ENCODE measurements at regions not wholly inside any gene's neighbourhood (a gene's known extent, or its start where the extent isn't known, plus 50 kb on each side); places are given as distances from the start of the nearest gene placed in this dataset.

GRCh38 chr14:98412431-98412830 lies 859.6 kb downstream of the BCL11B start (continued):
- TF ChIP-seq HMGXB4 (CRISPR knock-in tag; IDR thresholded peaks at IDR 0.05), result no peak
- no peak for TF ChIP-seq ERG (CRISPR knock-in tag; IDR thresholded peaks at IDR 0.05)
- no peak for TF ChIP-seq TCF7 (CRISPR knock-in tag; IDR thresholded peaks at IDR 0.05; ENCODE audit: low read depth)
- TF ChIP-seq PRRX2 (CRISPR knock-in tag; IDR thresholded peaks at IDR 0.05), result no peak
- TF ChIP-seq ZNF121 (CRISPR knock-in tag; IDR thresholded peaks at IDR 0.05), result no peak
- no peak for TF ChIP-seq MLX (CRISPR knock-in tag; IDR thresholded peaks at IDR 0.05)
- TF ChIP-seq KAT7 (CRISPR knock-in tag; IDR thresholded peaks at IDR 0.05; ENCODE audit: borderline replicate concordance), result no peak
- TF ChIP-seq ZNF512 (CRISPR knock-in tag; IDR thresholded peaks at IDR 0.05; ENCODE audit: borderline replicate concordance), result no peak
- no peak for TF ChIP-seq AR (CRISPR knock-in tag; IDR thresholded peaks at IDR 0.05)

- ChIA-PET CTCF (no interaction called here), POLR2A (no interaction called here)
- Mint-ChIP-seq H3K27me3 (ENCODE audit: low read depth) (no peaks in the 10 kb centered on the region), H3K4me3 (no peak overlapping the region), H3K27ac (no peak overlapping the region), H3K36me3 (no peaks in the 10 kb centered on the region), H3K4me1 (peaks cover 10% of the 10 kb centered on the region), H3K9me3 (peaks cover 3% of the 10 kb centered on the region; the same call in 1 of the 2 replicates)
- ATAC-seq (no peak), DNase-seq (ENCODE audit: low spot score) (no peak)
- no peak for TF ChIP-seq ZNF425 (CRISPR knock-in tag; conservative IDR thresholded peaks at IDR 0.05)
- no peak for TF ChIP-seq USF1 (CRISPR knock-in tag; IDR thresholded peaks at IDR 0.05)
- no peak for TF ChIP-seq OVOL2 (CRISPR knock-in tag; IDR thresholded peaks at IDR 0.05; ENCODE audit: borderline replicate concordance)
Observed at GRCh38 chr14:98415766-98416165, 856.2 kb downstream of the BCL11B start.

Data from WTC11 (cell line).